Stimulated activated CD4-positive, alpha-beta T cell treated with anti-CD3 and anti-CD28 coated beads, Interleukin-12 subunit alpha, Interleukin-12 subunit beta, amount 100 ng/mL, for 24 hours (primary cell): ENCODE measurements at regions not wholly inside any gene's neighbourhood (a gene's known extent, or its start where the extent isn't known, plus 50 kb on each side); places are given as distances from the start of the nearest gene placed in this dataset.
"Not testable (repeated sequence)": the region's sequence is repeated elsewhere in the genome, so short reads cannot be mapped to it uniquely, and the experiment has no call there.

ENCODE experiments used
- DNase-seq, 2 experiments: peaks; one replicate each; pipeline ENCODE4 v3.0.0-alpha.2; 2020; ENCODE audit warnings: low read depth in 2 of 2

DNA sequence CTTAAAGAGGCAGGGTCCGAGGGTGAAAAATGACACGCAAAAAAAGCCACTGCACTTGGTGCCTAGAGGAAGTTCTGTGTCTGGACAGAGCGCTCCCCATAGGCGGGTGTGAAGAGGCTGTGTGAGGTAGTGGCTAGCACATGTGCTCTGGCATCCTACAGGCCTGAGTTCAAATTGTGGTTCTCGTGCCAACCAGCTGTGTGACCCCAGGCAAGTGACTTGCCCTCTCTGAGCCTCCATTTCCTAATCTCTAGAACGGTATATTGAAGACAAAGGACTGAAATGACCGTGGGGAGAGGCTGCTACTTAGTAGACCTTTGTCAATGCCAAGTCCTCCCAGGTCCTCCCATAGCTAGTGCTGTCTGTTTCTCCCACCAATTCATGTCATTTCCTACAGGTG lies 79.1 kb upstream of the MYL10 start:
- no peak for DNase-seq

DNA sequence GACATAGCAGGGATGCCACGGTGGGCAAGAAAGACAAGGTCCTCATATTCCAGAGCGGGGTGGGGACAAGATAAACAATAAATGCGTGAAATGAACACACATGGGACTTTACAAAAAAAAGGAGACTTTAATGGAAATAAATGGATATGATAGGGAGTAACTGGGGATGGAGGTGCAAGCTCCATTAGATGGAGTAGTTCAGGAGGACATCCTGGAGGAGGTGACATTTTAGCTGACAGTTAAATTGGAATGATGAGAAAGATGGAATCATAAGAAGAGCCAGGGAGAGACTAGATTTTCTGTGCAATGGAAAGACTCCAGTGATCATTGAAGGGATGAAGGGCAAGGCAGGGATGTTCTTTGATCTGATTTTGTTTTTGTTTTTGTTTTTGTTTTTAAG lies 83.6 kb upstream of the MYL10 start:
- DNase-seq = no peak

DNA sequence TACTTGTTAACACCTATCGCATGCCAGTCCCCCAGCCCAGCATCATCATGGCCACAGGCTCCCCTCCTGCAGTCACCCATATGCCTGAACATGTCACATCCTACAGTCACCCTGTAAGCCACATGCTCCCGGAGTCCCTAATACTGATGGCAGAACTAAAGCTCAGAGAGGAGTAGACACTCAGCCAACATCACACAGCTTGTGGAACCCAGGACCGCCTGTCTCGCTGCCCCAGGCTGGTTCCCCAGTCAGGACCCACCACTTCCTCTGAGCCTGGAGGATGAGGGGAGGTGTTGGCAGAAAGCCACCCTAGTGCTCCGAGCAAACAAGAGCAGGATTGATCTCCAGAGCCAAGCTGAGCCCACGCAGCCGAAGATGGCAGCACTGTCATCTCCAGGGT lies 85.0 kb upstream of the MYL10 start:
- DNase-seq = no peak

DNA sequence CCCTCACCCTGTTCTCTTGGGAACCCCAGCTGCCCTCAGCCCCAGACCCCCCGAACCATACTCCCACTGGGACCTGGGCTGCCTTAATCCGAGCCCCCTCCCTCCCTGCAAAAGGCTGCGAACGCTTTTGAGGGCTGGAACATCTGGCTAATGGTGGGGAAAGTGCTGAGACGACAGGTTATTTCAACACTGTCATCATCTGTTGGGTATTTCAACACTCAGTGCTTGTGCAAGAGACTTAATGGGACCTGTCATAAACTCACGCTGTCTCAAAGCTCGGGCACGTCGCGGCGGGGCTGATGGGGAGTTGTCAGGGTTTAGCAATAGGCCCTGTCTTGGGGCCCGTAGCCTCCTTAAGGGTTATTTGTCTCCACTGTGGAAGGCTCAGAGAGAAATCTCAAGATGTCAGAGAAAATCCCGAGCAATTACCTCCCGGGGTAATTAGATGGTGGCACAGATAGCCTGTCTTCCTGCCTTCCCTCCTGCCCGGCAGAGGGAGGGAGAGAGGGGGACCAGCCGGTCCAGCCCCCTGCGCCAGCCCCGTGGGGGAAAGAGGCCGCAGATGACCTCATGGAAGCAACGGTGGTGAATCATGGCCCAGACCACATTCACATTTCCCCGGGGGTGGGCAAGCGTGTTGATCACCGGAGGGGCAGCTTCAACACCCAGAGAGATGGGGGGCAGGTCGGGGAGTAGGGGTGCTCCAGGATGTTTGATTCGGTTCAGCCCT lies 88.7 kb upstream of the MYL10 start:
- no peak for DNase-seq

DNA sequence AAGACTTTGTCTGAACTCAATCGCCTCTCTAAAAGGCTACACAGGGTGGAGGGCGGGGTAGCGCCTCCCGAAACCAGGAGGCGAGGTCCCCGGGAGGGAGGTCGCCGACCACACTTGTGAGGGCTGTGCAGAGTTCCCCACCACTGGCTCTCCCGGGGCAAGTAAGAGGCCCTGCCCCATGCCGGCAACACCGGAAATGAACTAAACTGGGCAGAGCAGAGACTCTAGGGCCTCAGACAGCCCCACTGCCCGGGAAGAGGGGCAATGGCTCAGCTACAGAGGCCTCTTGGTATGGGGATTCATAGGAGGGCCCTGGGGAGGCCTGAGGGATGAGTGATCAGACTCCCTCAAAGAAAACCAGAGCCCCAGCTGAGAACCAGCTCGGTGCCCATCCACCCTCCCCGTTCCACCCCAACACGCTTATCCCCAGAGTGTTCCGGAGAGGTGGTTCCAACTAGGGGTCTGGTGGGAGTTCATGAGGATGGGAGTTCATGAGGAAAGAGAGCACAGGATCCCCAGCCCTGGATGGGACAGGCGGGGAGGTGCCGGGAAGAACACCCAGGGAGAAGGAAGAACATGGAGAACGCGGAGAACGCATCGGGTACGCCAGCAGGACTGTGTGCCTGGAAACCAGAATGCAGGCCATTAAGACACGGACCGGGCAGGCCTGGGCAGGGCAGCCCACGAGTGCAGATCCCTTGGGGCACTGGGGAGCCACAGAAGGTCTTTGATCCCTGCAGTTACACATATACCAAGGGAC lies 89.4 kb upstream of the MYL10 start:
- no peak for DNase-seq

DNA sequence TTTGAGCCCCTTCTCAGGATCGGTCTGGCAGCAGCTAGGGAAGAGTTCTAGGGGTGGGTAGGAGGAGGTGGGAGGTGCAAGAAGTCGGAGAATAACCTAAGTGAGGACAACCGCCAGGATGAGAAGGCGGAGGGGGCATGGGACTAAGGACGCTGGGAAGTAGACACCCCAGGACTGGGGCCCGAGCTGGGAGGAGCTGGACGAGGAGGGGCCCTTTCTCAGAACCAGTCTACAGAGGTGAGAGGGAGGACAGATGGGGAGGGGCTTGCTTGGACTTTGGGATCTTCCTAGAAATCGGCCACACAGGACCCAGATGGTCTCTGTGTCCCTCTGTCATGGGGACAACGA lies 90.0 kb upstream of the MYL10 start:
- DNase-seq = no peak

DNA sequence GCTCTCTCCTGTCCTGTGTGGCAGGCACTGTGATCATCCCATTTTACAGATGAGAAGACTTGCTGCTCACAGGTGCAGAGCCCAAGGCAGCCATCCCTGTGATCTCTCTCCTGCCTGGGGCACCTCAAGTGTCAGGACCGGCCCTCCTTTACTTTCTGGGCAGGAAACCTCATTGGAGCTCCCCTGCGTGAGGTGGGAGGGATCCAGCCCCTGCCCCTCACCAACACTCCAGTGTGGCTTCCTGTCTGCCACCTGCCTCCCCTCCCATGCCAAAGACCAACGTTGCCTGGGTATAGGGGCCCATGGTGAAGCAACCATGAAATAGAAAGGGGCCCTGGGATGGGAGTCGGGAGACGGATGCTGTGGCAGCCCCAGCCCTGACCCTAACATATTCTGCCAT lies 91.2 kb upstream of the MYL10 start:
- DNase-seq = no peak

DNA sequence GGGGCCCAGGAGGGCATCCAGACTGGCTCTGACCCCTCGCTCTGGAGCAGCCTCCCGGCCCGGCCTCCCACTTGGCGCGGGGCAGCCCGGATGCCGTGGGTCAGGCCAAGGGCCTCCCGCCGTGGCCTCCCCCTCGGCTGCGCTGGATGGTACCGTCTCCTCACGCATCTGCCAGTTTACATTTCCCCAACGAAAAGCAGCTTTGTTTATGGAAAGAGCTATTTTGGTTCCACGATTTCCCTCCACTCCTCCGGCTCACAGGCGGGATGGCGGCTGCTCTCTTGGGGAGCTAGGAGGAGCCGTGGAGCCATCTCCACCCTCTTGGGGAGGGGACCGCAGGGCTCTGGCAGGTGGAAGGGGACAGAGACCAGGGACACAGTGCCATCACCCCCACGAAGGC lies 93.2 kb upstream of the MYL10 start:
- DNase-seq = no peak

DNA sequence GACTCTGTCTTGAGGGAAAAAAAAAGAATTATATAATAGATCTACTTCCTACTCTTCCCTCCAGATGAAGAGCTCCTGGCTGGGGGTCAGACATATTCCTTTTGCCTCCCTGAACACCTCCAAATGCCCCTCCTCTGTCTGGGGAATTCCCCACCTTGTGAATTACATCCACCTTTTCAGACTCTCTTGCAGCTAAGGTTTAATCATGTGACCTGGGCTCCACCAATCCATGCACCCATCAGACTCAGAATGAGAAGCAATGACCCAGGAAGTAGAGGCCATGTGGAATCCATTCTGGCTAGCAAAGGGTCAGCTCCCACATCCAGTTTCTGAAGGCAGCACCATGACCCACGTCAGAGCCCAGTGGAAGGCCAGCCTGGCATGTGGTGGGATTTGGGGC lies 93.6 kb upstream of the CUX1 start:
- no peak for DNase-seq

DNA sequence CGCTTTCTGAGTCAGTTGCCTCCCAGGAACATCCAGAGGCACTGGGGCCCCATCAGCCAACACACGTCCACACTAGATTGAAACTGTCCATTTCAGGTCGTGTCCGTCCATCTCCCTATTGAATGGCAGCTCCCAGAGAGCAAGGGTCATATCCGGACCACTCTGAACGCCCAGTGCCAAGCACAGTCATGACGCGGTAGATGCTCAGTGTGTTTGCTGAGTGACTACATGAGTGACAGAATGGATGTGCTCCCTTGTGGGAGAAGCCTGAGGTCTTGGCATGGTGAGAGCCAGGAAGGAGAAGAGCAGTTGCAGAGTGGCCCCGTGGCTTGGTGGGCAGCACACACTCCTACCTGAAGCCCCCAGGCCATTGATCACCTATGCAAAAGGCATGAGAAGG lies 92.5 kb upstream of the CUX1 start:
- no peak for DNase-seq

DNA sequence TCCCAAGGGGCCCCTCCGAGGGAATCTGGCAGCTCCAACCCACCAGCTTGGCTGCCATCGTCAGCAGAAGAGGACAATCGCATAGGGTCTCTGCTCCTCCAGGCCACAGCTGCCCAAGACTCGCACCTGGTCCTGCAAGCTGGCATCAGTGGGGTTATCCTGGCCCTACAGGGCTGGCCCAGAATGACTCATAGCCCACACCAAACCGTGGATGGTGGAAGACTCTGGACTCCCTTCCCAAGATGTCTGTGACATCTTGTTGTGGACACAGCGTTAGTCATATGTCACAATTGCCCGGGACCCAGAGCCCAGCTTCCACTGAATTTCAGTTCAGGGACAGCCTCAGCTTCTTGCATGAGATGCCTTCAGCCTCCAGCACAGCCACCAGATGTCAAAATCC lies 91.5 kb upstream of the CUX1 start:
- no peak for DNase-seq

DNA sequence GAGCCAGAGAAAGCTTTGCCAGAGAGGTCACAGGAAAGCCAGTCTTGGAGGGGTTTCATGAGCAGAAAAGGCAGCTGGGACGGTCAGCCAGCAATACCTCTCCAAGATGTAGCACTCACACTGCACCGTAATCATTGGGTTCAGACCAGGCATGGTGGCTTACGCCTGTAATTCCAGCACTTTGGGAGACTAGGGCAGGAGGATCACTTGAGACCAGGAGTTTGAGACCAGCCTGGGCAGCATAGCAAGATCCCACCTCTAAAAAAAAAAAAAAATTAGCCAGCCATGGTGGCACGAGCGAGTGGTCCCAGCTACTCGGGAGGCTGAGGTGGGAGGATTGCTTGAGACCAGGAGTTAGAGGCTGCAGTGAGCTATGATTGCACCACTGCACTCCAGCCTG lies 90.2 kb upstream of the CUX1 start:
- no peak for DNase-seq

DNA sequence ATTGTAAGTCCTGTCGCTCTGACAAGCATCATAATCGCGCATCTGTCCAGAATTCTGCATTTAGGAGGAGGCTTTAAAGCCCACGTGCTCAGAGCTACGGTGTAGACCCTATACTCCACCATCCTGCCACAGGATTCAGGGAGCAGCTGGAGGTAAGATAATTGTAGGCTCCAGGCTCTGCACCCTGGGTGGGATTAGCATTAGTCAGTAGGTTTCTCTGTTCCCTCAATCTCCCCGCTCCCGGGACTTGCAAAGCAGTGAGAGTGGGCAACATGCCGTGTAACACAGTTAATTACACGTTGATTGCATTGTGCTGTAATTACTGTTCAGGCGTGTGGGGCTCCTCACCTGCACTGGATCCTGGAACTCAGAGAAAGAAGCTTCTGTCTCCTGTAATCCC lies 89.3 kb upstream of the CUX1 start:
- no peak for DNase-seq

DNA sequence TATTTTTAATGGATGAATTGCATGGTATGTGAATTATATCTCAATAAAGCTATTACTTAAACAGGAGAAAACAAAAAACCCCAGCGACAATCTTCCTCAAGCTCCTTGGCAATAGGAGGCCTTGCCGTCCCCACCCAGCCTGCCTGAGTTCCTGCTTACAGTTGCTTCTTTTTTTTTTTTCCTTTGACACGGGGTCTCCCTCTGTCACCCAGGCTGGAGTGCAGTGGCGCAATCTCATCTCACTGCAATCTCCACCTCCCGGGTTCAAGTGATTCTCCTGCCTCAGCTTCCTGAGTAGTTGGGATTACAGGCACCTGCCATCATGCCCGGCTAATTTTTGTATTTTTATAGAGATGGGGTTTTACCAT lies 88.6 kb upstream of the CUX1 start:
- not testable (repeated sequence) for DNase-seq

DNA sequence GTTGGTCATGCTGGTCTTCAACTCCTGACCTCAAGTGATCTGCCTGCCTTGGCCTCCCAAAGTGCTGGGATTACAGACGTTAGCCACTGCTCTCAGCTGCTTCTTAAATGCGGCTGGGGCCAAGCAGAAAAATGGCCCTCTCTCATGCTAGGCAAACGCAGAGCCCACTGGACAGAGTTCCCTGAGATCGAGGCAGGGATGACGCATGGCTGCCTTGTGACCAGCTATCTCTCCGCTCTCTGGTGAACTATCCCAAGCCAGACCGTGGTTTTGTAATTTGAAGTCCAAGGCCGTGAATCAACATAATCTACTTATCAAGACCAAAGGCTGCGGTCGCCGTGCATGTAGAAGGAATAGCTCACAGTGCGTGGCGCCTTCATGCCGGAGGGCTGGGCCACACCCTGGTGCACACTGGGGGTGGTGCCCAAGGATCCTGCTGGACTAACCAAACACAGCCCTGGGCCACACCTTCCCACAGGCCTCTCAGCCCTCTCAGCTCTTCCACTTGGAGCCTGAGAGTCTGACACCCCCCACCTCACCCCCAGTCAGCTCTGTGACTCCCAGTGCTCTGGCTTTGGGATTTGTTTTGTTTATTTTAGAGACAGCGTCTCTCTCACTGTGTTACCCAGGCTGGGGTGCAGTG lies 88.1 kb upstream of the CUX1 start:
- no peak for DNase-seq

DNA sequence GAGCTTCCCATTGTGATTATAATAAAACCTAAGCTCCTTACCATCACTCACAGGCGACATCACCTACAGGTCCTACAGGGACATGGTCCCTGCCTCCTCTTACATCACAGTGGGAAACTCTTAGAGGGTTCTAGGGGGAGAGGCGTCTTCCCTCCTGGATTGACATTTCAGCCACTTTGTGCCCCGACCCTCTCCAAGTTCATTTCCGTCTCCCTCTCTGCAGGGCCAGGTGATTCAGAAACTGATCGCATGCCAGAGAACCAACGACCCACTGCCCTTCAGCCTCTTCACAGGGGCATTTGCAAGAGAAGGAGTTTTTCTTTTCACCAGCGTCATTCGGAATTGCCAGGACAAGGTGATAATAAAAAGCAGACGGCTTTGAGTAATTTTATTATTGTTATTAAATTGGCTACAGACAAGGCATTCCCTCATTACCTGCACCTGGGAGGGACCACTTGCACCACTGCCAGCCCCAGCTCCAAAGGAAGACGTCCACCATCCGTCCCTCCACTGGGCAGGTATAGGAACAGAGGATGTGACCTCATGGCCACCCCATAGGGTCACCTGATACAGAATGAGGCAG lies 85.8 kb upstream of the CUX1 start:
- DNase-seq = no peak

DNA sequence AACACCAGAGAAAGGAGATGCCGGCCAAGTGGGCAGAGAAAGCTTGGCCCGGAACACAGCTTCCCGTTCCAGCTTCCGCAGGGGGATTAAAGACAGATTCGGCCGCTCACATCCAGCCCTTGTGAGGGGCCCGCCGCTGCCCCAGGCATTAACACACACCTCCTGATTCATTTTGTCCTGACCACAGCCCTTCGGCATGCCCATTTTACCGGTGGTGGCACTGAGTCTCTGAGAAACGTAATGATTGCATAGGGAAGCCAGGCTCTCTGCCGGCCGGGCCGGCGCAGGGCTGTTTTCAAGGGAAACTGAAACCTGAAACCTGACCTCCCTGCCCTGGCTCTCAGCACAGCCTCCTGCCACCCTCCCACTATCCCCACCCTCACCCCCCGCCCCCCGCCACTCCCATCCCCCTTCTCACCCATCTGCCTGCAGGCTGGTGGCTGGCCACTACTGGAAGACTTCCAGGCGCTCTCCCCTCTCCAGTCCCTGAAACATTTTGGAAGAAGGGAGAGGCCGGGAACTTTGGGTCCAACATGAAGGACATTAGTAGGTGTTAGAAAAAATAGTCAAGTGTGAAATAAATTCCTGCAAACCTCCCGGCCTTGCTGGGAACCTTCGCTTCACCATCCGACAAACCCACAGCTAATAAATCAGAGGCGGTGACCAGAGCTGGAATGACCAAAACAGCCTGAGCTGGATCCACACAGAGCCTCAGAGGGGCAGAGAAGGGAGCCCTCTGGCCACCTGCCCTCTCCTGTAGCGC lies 83.5 kb upstream of the CUX1 start:
- no peak for DNase-seq

DNA sequence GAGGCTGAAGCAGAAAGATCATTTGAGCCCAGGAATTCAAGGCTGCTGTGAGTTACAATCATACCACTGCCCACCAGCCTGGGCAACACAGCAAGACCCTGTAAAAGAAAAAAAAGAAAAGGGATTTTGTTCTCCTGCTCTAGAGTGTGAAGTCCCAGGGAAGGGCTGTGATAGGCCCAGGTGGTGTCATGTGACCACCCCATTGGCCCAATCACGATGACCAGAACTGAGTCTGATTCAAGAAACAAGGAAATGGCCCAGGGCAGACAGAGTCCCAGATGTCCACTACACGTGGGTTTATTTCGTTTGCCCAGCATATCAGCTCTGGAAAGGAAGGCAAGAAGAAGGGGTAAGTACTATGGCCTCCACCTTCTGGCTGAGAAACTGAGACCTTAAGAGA lies 81.3 kb upstream of the CUX1 start:
- DNase-seq = no peak

DNA sequence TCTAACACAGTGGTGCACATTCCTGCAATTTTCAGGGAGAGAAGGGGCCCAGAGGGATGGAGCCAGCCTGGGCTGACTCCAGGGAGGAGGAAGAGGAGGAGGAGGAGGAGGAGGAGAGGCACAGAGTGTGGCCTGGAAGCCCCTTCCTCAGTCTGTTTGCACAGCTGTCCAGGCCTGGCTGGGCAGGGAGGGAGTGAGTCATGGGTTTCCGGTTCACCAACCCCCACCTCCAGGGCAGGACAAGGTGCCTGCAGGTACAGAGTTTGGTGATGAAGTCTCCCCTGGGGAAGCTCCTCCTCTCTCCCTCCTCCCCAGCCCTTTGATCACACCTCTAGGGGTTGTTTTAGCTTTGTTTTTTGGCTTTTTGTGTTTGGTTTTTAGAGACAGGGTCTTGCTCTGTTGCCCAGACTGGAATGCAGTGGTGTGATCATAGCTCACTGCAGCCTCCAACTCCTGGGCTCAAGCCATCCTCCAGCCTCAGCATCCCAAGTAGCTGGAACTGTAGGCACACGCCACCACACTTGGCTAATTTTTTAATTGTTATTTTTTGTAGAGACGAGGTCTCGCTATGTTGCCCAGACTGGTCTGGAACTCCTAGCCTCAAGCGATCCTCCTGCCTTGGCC lies 77.5 kb upstream of the CUX1 start:
- no peak for DNase-seq

DNA sequence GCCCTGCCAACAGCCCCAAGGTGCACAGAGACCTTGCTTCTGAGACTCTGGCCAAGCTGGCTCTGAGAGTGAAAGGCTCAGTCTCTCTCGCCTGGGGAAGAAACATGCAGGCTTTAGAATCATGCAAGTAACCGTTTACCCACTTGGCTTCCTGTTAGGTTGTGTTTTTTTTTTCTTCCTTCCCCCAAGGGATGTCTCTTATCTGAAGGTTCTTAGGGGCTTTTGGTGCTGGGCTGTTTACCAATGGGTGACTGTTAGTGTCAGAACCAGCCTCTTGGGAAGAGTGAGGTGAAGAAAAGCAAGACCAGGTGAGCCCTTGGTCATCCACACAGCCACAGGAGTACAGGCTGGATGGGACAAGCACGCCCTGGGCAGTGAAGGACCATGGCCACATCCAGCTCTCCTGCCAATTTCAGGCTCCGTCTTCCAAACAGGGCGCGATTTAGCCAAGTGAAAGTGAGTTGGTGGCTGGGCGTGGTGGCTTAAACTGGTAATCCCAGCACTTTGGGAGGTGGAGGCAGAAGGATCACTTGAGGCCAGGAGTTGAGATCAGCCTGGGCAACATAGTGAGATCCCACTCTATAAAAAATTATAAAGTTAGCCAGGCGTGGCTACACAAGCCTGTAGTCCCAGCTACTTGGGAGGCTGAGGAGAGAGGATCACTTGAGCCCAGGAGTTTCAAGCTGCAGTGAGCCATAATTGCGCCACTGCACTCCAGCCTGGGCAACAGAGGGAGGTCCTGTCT lies 76.3 kb upstream of the CUX1 start:
- DNase-seq = no peak
